Stimulated activated CD8-positive, alpha-beta memory T cell treated with anti-CD3 and anti-CD28 coated beads, Interleukin-12 subunit alpha, Interleukin-12 subunit beta, amount 100 ng/mL, for 1 hour (primary cell): ENCODE measurements at regions not wholly inside any gene's neighbourhood (a gene's known extent, or its start where the extent isn't known, plus 50 kb on each side); places are given as distances from the start of the nearest gene placed in this dataset.
A peak's percentile ranks its signal among the peaks of the same experiment; 100 is the strongest.
"Not testable (repeated sequence)": the region's sequence is repeated elsewhere in the genome, so short reads cannot be mapped to it uniquely, and the experiment has no call there.

Experiments
- DNase-seq: peaks from one replicate; pipeline ENCODE4 v3.0.0-alpha.2; 2020; ENCODE audit warnings: low read depth

DNA sequence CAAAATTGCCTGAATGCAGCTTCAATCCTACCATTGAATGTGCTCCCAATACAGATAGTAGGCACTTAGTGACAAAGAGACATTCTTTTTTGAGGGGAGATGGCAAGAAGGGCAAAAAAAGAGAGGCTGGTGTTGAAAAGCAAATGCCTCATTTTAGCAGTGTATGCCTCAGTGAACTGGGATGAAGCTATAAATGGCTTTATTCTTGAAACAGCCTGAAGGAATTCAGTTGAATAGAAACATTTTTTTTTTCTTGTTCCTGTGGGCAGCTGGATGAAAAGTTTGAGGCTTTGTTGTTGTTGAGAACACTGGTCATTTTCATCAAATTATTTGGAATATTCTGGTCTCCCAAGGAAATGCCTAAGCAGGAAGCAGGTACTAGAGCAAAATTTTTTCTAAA is 228.9 kb downstream of the RNF144A start:
- no peak for DNase-seq

DNA sequence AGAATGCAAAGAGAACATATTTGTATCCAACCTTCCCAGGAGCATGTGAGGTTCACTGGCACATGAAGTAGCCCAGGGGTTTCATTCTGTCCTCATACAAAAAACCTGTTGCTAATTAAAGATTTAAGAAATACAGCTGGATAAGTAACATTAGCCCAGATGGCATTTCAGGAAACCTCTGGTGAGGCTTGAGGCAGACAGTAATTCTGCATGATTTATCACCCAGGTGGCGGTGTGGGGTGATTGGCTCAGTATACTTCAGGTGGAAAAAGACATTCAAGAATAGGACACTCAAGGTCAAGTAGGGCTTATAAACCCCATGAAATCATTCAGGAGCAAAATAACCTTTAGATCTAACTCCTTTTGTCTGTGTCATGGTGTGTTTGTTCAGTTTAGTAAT is 237.4 kb downstream of the RNF144A start:
- no peak for DNase-seq

DNA sequence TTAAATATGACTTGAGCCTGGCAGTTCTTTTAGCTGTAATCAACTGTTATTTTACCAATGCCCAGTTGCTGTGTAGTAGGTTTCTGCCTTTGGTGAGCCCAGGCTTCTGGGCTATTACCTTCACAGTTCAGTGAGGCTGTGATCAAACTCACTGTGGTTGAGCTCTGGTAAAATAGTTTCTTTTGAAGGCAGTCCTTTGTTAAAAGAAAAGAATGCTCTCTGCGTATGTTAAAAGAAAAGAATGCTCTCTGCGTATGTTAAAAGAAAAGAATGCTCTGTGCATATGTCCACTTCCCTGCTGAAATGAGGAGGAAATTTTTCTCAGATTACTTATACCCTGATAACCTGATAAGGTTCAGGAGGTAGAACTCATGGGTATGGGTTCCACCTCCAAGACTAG is 244.3 kb downstream of the RNF144A start:
- DNase-seq: no peak

DNA sequence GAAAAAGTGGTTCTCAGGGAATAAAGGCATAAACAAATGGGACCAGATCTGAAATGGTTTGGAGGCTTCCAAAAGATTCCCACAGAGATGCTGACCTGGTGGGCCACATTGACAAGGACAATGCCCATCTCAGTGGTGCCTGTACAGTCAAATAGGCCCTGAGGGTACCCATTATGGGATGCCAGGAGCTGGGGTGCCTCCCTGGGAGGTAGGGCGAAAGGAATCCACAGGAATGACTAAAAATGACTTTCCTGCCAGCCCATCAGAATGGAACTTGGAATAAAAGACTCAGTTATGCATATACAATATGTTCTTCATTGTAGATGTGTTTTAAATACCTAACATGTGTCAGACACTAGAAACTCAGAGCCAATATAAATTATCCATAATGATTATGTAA is 248.5 kb downstream of the RNF144A start:
- no peak for DNase-seq

DNA sequence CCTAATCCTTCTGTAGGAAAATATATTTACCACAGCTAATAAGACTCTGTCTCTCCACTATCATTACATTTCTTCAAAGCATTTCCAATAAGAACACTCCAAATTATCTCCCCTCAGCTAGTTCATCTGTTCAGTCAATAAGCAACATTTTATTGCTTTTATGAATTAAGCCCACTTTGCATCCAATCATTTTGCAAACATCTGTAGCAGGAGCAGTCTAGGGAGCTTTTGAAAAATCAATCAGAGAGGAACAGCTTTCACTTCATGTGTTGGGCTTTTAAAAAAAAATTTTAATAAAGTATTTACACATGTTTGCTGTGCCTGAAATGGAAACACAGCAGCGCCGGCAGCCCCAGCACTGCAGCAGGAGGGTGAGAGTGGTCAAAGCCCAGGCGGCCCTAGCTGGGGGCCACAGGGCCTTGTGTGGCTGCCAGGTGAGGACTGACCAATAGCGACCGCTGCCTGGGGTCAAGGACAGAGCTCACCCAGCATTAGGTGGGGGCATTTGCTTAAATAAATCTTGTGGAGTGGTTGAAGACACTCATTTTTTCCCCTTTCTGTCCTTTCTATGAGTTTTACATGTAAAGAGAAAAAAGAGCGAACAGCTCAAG is 250.7 kb downstream of the RNF144A start:
- no peak for DNase-seq

DNA sequence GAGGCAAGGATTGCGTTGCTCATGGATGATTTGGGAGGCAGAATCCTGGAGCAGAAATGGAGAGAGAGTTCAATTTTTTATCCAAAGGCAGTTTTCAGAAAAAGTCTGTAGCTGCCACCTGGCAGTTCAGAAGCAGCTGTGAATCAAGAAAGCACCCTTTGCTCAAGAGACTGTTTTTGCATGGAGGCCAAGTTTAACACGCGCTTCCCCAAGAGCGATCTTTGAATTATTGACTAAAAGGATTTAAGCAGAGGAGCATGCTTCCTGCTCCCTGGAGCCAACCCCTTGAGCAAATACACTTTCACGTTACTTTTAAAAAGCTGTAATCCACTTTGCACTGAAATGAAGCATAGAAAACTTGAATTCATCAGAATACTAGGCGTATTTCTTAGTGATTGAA is 252.4 kb downstream of the RNF144A start:
- no peak for DNase-seq

DNA sequence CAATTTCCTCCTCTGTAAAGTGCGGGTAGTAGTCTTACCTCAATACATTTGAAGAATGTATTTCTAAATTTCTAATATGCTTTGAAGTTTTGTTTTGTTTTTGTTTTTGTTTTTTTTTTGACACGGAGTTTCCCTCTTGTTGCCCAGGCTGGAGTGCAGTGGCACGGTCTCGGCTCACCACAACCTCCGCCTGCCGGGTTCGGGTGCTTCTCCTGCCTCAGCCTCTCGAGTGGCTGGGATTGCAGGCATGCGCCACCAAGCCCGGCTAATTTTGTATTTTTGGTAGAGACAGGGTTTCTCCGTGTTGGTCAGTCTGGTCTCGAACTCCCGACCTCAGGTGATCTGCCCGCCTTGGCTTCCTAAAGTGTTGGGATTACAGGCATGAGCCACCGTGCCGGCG is 261.8 kb downstream of the RNF144A start:
- not testable (repeated sequence) for DNase-seq

DNA sequence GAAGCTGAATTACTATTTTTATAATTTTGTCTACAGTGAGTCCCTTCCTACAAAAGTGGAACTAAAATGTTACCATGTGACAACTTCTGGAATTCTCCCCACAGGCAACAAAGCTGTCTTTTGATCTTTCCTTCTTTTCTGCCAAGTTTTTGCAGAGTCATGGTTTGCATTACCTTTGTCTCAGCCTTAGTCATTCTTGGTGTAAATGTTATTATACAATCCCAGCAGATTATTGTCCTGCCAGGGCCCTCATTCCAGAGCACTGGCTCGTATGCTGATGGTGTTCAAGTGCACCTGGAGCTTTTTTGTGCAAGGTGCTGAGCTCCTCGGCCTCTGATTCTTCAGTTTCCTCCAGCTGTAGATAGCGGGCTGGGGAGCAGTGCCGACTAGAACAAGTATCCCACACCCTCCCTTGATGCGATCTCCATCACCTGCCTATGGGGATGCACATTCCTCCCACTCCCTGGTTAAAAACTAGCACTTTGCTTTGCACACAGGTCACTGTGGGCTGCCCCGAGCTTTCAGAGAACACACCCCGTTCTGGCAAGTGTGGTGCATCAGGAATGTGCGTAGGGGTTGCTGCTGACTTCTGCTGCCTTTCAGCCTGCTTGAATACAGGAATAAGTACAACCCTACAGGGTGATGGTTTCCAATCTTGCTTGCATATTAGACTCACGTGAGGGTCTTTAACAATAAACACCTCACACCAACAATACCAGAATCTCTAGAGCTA is 263.6 kb downstream of the RNF144A start:
- no peak for DNase-seq

DNA sequence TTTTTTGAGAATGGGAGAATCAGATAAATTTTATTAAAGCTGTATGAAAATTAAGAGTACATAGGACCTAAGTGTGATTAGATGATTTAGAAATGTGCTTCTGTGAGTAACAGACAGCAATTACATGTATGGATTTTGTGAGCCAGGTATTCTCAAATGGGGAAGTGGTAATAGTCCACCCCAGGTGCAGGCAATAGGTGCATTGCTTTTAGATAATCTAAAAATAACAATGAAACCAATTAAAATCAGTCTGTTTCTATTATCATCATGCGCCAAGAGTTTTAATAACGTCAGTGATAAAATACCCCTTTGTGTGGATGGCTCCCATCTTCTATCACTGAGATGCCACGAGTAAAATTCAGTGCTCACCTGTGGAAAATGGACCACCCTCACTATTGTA is 265.3 kb downstream of the RNF144A start:
- no peak for DNase-seq

DNA sequence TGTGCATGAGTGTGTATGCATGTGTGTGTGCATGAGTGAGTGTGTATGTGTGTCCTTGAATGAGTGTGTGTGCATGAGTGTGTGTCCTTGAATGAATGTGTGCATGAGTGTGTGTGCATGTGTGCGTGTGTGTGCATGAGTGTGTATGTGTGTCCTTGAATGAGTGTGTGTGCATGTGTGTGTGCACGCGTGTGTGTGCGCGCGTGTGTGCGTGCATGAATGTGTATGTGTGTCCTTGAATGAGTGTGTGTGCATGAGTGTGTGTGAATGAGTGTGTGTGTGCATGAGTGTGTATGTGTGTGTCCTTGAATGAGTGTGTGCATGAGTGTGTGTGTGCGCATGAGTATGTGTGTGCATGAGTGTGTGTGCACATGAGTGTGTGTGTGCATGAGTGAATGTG is 271.9 kb downstream of the RNF144A start:
- no peak for DNase-seq

DNA sequence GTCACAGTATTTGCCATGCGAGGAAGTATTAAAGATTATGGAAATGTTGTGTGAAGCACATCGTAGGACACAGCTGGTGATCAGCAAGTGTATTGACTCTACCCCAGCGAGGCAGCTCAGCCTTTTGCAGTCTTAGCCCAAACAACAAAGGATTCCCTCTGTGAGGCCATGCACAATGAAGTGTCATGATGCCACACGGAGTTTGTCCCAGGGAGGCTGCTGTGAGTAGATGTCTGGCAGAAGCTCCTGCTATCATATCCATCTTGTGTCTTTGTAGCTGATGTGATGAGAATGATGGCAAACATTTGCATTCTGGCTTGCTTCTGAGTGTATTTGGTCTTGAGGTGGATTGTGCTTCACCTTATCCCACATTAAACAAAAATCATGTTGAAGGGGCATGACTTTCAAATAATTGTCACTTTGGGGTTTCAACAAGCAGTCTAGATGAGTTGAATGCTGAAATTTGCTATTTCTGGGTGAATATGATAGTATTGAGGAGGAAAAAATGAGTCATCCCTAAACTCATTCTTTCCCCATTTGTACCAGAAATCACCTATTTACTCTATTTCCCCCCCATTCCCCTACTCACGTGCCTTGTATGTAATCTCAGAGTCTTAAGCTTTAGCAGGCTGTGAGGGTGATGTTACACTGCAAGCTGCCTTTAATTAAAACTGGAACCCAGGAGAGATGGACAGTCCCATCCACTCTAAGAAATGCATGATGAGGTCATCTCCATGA is 273.5 kb downstream of the RNF144A start:
- DNase-seq: no peak

DNA sequence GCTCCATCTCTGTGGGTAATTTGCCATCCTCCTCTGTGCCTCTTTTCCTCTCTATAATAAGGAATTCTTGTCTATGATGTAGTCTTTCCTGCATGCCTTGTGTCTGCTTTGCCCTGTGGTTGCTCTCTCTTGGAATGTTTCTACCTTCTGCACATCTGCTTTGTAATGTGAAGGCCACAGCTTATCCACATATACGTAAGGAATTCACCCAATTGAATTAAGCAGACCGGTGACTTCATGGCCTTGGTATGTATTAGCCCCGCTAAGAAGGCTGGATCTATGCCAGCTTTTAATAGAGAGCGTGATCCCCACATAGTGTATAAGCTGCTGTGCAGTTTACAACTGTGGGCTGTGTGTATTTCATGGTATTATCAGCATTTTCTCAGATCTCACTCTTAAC is 274.7 kb downstream of the RNF144A start:
- DNase-seq: no peak

DNA sequence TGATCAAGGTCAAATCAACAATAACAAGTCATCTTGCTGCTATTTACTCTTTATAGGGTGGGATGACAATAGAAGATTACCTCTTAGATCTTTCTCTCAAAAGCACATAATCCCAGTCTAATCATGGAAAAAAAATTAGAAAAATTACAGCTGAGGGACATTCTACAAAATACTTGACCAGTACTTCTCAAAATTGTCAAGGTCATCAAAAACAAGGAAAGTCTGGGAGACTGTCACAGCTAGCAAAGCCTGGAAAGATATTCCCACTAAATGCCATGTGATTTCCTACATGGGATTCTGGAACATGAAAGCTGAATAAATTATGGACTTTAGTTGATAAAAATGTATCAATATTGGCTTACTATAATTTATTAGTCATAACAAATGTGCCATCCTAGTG is 276.2 kb downstream of the RNF144A start:
- no peak for DNase-seq

DNA sequence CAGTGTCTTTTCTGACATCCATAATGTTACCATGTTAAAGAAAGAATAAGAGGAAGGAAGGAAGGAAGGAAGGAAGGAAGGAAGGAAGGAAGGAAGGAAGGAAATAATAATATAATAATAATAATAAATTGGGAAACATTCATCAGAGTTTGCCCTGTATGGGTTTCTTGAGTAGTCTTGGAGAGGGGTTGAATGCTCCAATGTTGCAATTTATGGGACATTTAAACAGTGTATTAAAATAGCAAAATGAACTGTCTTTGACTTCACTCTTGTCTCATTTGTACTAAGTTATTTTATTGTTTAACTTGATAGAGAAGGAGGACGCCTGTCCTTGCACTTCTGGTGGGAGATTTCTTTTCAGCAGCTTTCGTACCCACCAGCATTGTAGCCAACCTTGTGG is 277.7 kb downstream of the RNF144A start:
- no peak for DNase-seq

DNA sequence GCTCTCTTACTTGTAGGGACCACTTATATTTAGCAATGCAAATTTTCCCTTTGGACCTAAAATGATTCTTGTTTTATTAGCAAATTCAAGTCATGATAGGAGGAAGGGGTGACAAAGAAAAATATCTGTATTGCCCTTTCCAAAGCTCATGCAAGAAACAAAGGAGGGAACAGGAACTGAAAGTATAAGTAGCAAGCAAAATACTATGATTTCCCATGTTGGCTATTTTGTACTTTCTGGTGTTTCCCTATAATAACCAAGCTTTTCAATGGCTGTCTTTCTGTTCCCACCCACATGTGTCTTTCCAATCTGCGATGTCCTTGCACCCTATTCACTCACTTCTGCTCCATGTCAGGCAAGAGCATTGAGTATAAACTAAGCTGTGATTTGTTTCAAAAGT is 279.7 kb downstream of the RNF144A start:
- DNase-seq: no peak

DNA sequence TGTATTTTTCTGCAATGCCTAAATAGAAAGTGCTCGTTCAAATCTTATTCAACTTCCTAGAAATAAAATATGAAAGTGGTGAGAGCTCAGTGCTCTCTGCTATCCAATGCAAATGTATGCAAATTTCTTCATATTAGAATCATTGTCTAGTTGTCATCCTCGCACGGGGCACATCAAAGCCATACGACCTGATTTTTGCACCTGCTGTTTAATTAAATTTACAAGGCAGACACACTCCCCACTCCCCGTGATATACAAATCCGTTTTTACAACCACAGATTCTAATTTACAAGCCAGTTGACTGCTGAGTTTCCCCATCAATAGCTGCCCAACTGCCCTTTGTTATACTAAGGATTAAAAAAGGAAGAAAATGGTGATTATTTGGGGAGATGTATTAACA is 284.6 kb downstream of the RNF144A start:
- no peak for DNase-seq

DNA sequence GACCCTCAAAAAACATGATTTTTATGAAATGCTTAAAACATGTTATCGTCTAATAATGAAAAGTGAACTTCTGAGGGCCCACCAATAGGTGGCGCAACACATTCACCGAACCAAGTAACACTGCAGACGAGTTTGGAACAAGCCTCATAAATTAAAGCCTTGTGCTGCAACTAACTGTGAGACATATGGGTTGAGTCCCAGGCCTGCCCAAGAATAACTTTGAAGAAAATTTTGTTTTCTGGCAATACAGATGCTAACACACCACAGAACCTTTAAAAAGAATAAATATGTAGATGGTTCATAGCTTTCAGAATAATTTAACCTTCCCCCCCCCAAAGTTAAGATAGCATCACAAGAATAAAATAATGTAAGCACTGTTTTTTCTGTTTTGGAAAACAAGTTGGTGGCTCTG is 285.9 kb downstream of the RNF144A start:
- peak; percentile 36 for DNase-seq

DNA sequence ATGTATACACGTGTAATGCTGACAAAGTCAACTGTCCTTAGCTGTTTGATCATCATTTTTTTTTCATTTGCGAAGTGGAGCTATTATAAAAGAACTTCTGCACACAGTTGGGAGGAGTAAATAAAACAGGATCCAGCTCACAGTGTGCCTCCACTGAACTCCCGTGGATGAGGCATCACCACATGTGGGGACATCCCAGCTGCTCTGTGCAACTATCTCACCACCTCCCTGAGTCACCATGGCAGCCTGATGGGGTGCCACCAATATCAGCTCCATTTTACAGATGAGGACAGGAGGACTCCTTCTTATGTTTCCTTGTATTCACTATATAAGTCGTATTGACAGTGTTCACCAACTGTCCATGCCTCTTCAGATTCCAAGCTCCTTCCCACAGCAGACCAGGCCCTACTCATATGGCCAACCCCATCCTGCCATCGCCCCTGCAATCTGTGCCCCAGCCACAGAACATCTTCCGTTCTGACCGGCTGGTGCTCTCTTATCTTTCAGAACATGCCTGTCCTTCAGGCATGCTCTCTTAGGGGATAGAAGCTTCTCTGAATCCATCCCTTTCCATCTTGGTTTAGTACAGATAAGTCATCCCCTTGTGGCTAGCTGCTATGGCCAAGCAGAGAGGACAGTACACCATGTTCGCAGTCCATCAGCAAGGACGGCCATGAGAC is 288.1 kb downstream of the RNF144A start:
- DNase-seq: no peak

DNA sequence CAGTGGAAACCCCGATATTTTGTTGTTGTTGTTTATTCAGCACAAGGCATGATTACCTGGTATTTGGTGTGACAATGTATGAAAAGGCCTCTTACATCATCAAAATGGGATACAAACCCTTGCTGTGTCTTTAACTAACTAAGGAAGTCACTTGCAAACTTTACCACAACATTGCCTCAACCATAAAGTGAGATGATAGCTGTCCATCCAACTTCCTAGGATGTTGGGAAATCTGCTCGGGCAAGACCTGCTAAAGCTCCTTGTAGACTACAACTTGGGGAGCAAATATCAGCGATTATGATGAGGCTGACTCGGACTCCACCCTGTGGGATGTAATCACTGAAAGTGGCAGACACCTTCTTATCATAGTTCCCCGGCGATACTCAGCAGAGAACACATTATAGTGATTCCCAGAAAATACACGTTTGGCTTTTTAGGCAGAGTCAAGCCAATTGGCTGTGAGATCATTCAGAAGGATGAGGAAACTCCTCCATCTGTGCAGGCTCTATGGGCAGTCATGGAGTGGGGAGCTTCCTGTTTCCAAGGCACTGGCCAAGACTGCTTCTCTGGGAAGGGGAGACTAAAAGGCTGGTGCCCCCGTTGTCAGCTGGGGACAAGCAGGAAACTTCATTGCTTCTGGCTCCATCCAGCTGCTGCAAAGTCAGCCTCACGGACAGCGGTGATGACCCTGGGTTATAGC is 289.0 kb downstream of the RNF144A start:
- no peak for DNase-seq

DNA sequence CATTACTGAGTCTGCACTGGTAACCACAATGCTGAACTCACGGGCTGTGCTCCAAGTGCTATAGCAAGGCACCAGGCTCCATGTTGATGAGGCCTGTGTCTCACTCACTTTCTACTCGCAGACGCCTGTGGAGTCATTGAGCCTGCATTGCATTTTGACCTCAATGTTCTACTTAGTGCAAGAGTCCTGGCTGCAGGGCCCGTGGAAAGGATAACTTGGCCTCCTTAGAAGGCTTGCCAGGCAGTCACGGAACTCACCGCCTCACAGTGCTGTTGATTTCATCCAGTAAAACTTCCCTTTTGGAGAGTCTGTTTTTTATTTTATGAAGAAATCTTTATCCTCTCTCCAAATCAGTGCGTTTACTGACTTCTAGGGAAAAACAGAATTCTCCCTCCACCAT is 290.4 kb downstream of the RNF144A start:
- no peak for DNase-seq

DNA sequence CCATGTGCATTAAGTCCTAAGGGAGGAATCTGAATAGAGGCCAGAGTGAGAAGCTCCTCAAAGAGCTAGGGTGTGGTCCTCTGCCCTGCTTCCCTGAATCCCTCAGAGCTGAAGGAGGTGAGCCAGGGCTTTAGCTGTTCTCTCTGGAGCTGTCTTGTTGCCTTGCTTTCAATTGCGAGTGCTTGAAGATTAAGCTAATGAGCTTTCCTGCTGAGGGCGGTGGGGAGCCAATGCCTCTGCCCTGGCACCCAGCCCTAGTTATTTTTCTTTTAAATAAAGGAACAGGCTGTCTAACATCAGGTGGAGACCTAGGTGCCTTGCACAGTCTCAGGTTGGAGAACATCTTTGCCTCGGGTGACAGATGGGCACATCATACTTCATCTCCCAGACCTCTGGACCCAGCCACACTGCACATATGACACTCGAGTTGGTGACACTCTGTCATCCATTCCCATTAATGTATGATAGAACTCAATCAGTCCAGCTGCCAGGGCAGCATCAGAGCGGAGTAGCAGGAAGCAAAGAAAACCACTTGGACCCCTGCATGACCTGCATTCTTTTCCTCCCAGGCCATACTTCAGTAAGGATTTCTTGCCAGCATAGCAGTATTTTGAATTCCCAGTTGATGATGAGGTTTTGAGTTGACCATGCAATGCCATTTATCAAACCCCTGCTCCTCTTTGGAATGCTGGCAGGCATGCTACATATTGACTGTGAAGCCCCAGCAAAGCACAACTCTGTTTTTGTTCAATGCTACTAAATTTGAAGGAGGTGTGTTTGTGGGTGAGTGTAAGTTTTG is 292.7 kb downstream of the RNF144A start:
- DNase-seq: no peak
